ENCODE measurements at regions not wholly inside any gene's neighbourhood (a gene's known extent, or its start where the extent isn't known, plus 50 kb on each side); places are given as distances from the start of the nearest gene placed in this dataset.

DNA sequence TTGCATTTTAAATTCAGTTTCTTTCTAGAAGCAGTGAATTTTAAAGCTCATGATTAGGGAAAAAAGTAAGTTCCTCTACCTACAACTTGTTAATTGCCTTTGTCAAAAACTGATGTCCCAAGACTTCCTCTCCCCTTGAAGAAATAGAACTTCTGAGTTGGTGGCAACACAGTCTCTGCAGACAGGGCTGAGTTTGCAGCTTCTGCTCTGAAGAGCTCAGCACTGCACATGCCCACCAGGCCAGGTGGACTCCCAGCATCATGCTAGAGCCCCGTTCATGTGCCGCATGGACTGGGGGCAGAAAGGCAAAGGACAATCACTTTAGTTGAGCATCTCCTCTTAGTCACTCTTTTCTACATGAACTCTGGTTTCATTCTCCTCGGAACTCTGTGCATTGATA is 620.1 kb downstream of the VRK1 start:
- no peak for DNase-seq (ENCODE audit: low spot score in 2 of 2)
- intact Hi-C loops (cut with DNase I; ENCODE audit: low total_unique reads), result no loop called here
- peaks cover 0 to 42% of the 10 kb centered on the region in 2 donors for H3K27me3 ChIP-seq
- H3K27ac ChIP-seq, result no peak overlapping the region
- H3K36me3 ChIP-seq, result no peaks in the 10 kb centered on the region
- no peak overlapping the region for H3K4me3 ChIP-seq
- TF ChIP-seq, protein P1, sequence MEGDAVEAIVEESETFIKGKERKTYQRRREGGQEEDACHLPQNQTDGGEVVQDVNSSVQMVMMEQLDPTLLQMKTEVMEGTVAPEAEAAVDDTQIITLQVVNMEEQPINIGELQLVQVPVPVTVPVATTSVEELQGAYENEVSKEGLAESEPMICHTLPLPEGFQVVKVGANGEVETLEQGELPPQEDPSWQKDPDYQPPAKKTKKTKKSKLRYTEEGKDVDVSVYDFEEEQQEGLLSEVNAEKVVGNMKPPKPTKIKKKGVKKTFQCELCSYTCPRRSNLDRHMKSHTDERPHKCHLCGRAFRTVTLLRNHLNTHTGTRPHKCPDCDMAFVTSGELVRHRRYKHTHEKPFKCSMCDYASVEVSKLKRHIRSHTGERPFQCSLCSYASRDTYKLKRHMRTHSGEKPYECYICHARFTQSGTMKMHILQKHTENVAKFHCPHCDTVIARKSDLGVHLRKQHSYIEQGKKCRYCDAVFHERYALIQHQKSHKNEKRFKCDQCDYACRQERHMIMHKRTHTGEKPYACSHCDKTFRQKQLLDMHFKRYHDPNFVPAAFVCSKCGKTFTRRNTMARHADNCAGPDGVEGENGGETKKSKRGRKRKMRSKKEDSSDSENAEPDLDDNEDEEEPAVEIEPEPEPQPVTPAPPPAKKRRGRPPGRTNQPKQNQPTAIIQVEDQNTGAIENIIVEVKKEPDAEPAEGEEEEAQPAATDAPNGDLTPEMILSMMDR (IDR thresholded peaks at IDR 0.05), result no peak
- TF ChIP-seq POLR2AphosphoS5 (IDR thresholded peaks at IDR 0.05), result no peak
- no peak for TF ChIP-seq POLR2A (IDR thresholded peaks at IDR 0.05)
- no peaks in the 10 kb centered on the region for H3K9me3 ChIP-seq
- H3K4me1 ChIP-seq, result no peaks in the 10 kb centered on the region

DNA sequence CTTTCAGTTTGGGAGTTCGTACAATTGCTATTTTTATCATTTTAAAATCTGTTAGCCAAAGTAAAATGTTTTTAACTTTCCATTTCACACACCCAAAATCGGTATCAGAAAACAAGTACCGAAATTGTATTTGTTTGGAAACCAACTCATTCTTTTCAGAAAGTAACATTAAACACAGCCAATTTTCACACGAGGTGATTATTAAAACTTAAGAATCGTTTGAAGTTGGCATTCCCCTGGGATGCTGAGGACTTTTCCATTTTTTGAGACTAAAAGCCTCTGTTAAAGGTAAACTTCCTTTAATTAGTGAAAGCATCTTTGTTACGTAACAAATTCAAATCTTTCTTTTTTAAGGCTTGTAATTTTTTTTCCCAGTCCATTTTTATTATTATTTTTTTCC is 623.0 kb downstream of the VRK1 start:
- intact Hi-C loops (cut with DNase I; ENCODE audit: low total_unique reads), result no loop called here
- H3K27ac ChIP-seq, result no peak overlapping the region
- no peak for DNase-seq (ENCODE audit: low spot score in 2 of 2)

DNA sequence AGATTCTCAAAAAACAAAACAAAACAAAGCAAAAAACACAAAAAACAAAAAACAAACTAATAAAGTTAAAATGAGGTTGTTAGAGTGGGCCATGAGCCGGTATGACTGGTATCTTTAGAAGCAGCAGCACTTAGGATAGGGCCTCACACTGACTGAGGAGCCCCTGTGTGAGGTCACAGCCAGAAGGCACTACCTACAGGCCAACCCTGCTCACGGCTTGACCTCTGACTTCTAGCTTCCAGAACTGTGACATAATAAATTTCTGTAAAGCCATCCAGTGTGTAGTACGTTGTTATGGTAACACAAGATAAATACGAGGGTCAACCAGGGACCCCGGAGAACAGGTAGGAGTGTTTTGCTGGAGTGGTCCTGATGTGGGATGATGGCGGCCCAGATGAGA is 629.6 kb downstream of the VRK1 start:
- intact Hi-C loops (cut with DNase I; ENCODE audit: low total_unique reads), result no loop called here
- H3K4me1 ChIP-seq, result no peaks in the 10 kb centered on the region
- no peaks in the 10 kb centered on the region for H3K36me3 ChIP-seq
- H3K4me3 ChIP-seq, result no peak overlapping the region
- no peaks in the 10 kb centered on the region for H3K9me3 ChIP-seq
- no peak for DNase-seq (ENCODE audit: low spot score in 2 of 2)
- H3K27ac ChIP-seq, result no peak overlapping the region
- peaks cover 0 to 13% of the 10 kb centered on the region in 2 donors for H3K27me3 ChIP-seq
- TF ChIP-seq POLR2AphosphoS5 (IDR thresholded peaks at IDR 0.05) (no peak), POLR2A (IDR thresholded peaks at IDR 0.05) (no peak)
- TF ChIP-seq, protein P1 (IDR thresholded peaks at IDR 0.05), result no peak

More for the DNA sequence above, 623.0 kb downstream of the VRK1 start:
- TF ChIP-seq, protein P1 (IDR thresholded peaks at IDR 0.05), result no peak
- TF ChIP-seq POLR2AphosphoS5 (IDR thresholded peaks at IDR 0.05) (no peak), POLR2A (IDR thresholded peaks at IDR 0.05) (no peak)
- Histone ChIP-seq H3K36me3 (no peaks in the 10 kb centered on the region), H3K27me3 (peaks cover 0 to 29% of the 10 kb centered on the region in 2 donors), H3K9me3 (no peaks in the 10 kb centered on the region), H3K4me3 (no peak overlapping the region), H3K4me1 (no peaks in the 10 kb centered on the region)

DNA sequence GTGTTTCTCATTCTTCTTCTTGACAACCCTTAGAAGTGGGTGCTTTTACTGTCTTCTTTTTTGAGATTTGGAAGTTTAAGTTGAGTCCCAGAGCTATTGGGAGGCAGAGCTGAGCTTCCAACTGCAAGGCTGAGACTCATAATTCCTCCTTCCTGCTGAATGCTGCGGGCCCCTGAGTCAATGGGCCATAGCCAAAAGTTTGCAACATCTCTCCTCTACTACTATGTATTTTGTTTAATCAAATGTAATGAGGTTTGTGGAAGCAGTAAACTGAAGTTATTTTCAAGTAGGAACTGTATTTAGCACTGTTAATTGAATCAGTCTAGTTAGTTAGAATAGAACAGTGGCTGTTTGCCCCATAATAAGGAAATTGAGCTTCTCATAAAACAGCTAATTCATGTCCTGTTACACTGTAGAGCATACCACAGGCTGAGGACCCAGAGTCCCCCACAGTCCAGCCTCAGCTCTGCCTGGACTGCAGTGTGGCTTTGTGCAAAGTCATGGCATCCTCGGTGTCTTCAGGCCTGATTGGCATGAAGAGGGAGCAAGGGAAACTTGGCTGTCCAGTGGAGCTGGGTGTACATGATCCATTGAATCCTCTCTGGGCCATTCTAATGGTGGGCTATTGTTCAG is 631.7 kb downstream of the VRK1 start:
- no peaks in the 10 kb centered on the region for H3K9me3 ChIP-seq
- intact Hi-C loops (cut with DNase I; ENCODE audit: low total_unique reads), result no loop called here
- DNase-seq (ENCODE audit: low spot score in 2 of 2), result no peak
- H3K36me3 ChIP-seq, result no peaks in the 10 kb centered on the region
- peaks cover 0 to 2% of the 10 kb centered on the region in 2 donors for H3K27me3 ChIP-seq
- no peaks in the 10 kb centered on the region for H3K4me1 ChIP-seq
- H3K4me3 ChIP-seq, result no peak overlapping the region
- no peak overlapping the region for H3K27ac ChIP-seq
- TF ChIP-seq, protein P1 (IDR thresholded peaks at IDR 0.05), result no peak
- no peak for TF ChIP-seq POLR2A (IDR thresholded peaks at IDR 0.05)
- no peak for TF ChIP-seq POLR2AphosphoS5 (IDR thresholded peaks at IDR 0.05)

DNA sequence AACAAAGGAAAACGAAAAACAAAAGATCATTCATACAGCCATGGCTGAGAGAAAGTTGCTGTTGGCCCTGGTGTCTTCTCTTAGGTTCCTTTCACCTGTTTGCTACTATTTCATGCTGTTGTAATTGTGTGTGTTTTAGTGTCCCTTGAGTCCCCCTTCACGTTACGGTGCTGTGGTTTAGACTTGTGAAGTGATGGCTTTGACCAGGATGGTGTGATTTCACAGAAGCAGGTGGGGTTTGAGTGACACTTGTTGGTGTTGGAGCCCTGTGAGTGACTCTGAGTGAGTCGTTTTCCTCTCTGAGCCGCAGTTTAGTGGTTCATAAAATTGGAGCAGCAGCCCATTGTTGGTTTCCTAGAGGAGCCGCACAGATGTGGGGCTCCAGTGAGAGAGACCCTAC is 635.4 kb downstream of the VRK1 start:
- Histone ChIP-seq H3K9me3 (no peaks in the 10 kb centered on the region), H3K4me3 (no peak overlapping the region), H3K36me3 (no peaks in the 10 kb centered on the region), H3K4me1 (no peaks in the 10 kb centered on the region), H3K27me3 (no peaks in the 10 kb centered on the region), H3K27ac (no peak overlapping the region)
- TF ChIP-seq, protein P1 (IDR thresholded peaks at IDR 0.05), result no peak
- TF ChIP-seq POLR2AphosphoS5 (IDR thresholded peaks at IDR 0.05), result no peak
- TF ChIP-seq POLR2A (IDR thresholded peaks at IDR 0.05), result no peak
- no peak for DNase-seq (ENCODE audit: low spot score in 2 of 2)
- intact Hi-C loops (cut with DNase I; ENCODE audit: low total_unique reads), result no loop called here

All from breast epithelium (tissue), 4 donors.